ENCODE measurements at regions not wholly inside any gene's neighbourhood (a gene's known extent, or its start where the extent isn't known, plus 50 kb on each side); places are given as distances from the start of the nearest gene placed in this dataset.
A peak's percentile ranks its signal among the peaks of the same experiment; 100 is the strongest.
"Not testable (repeated sequence)": the region's sequence is repeated elsewhere in the genome, so short reads cannot be mapped to it uniquely, and the experiment has no call there.

- no peak for DNase-seq
Observed at GRCh38 chr11:29153078-29153477, 863.8 kb downstream of the KCNA4 start.

- DNase-seq = not testable (repeated sequence)
Observed at GRCh38 chr11:29142573-29142972, 874.3 kb downstream of the KCNA4 start.

GRCh38 chr11:29135504-29135903 is 881.3 kb downstream of the KCNA4 start:
- DNase-seq = no peak

- no peak for DNase-seq
Observed at GRCh38 chr11:29131055-29131454, 885.8 kb downstream of the KCNA4 start.

- DNase-seq = peak; percentile 8
Observed at GRCh38 chr11:29129844-29130243, 887.0 kb downstream of the KCNA4 start.

- no peak for DNase-seq
Observed at GRCh38 chr11:29127461-29127860, 889.4 kb downstream of the KCNA4 start.

GRCh38 chr11:29125606-29126005 is 891.2 kb downstream of the KCNA4 start:
- no peak for DNase-seq

- no peak for DNase-seq
Observed at GRCh38 chr11:29124470-29124869, 892.4 kb downstream of the KCNA4 start.

GRCh38 chr11:29119707-29120618 is 896.9 kb downstream of the KCNA4 start:
- DNase-seq = no peak

GRCh38 chr11:29119116-29119515 is 897.7 kb downstream of the KCNA4 start:
- DNase-seq = no peak

- no peak for DNase-seq
Observed at GRCh38 chr11:29100967-29101366, 915.9 kb downstream of the KCNA4 start.

- DNase-seq = no peak
Observed at GRCh38 chr11:29095821-29096220, 921.0 kb downstream of the KCNA4 start.

GRCh38 chr11:29093416-29094120 is 923.3 kb downstream of the KCNA4 start:
- DNase-seq = no peak

GRCh38 chr11:29087200-29087812 is 929.5 kb downstream of the KCNA4 start:
- DNase-seq = no peak

GRCh38 chr11:29075726-29076125 is 941.1 kb downstream of the KCNA4 start:
- no peak for DNase-seq

- DNase-seq = no peak
Observed at GRCh38 chr11:29063630-29064361, 953.0 kb downstream of the KCNA4 start.

GRCh38 chr11:29061452-29061851 is 953.3 kb downstream of the METTL15 start:
- DNase-seq = no peak

- not testable (repeated sequence) for DNase-seq
Observed at GRCh38 chr11:29056487-29056886, 948.3 kb downstream of the METTL15 start.

- DNase-seq = no peak
Observed at GRCh38 chr11:29051935-29052334, 943.7 kb downstream of the METTL15 start.

- not testable (repeated sequence) for DNase-seq
Observed at GRCh38 chr11:29050962-29051361, 942.8 kb downstream of the METTL15 start.

GRCh38 chr11:29040489-29040888 is 932.3 kb downstream of the METTL15 start:
- no peak for DNase-seq

GRCh38 chr11:29032384-29033149 is 924.4 kb downstream of the METTL15 start:
- no peak for DNase-seq
